ENCODE measurements at regions not wholly inside any gene's neighbourhood (a gene's known extent, or its start where the extent isn't known, plus 50 kb on each side); places are given as distances from the start of the nearest gene placed in this dataset.

GRCh38 chr5:164708831-164709230 lies 1203.4 kb downstream of the MAT2B start:
- ATAC-seq (no peak), DNase-seq (ENCODE audit: low spot score) (no peak)
- intact Hi-C loops (cut with DNase I), result no loop called here

GRCh38 chr5:164713682-164714081 lies 1208.3 kb downstream of the MAT2B start:
- intact Hi-C loops (cut with DNase I), result no loop called here
- DNase-seq (ENCODE audit: low spot score) (no peak), ATAC-seq (no peak)

GRCh38 chr5:164721116-164721515 lies 1215.7 kb downstream of the MAT2B start:
- intact Hi-C loops (cut with DNase I), result no loop called here
- ATAC-seq (no peak), DNase-seq (ENCODE audit: low spot score) (no peak)

GRCh38 chr5:164721656-164722055 lies 1216.2 kb downstream of the MAT2B start:
- no peak for ATAC-seq
- intact Hi-C loops (cut with DNase I), result no loop called here
- no peak for DNase-seq (ENCODE audit: low spot score)

GRCh38 chr5:164722702-164723101 lies 1217.3 kb downstream of the MAT2B start:
- intact Hi-C loops (cut with DNase I), result no loop called here
- no peak for ATAC-seq
- no peak for DNase-seq (ENCODE audit: low spot score)

- intact Hi-C loops (cut with DNase I), result no loop called here
- ATAC-seq, result no peak
- no peak for DNase-seq (ENCODE audit: low spot score)
Observed at GRCh38 chr5:164727012-164727411, 1221.6 kb downstream of the MAT2B start.

- DNase-seq (ENCODE audit: low spot score) (no peak), ATAC-seq (no peak)
- intact Hi-C loops (cut with DNase I), result no loop called here
Observed at GRCh38 chr5:164728733-164729132, 1223.3 kb downstream of the MAT2B start.

GRCh38 chr5:164735334-164735733 lies 1229.9 kb downstream of the MAT2B start:
- DNase-seq (ENCODE audit: low spot score), result no peak
- no peak for ATAC-seq
- intact Hi-C loops (cut with DNase I), result no loop called here

- intact Hi-C loops (cut with DNase I), result no loop called here
Observed at GRCh38 chr5:164741376-164741775, 1236.0 kb downstream of the MAT2B start.

GRCh38 chr5:164742025-164742424 lies 1236.6 kb downstream of the MAT2B start:
- DNase-seq (ENCODE audit: low spot score), result no peak
- intact Hi-C loops (cut with DNase I), result no loop called here
- no peak for ATAC-seq

More at GRCh38 chr5:164741376-164741775, 1236.0 kb downstream of the MAT2B start:
- ATAC-seq (no peak), DNase-seq (ENCODE audit: low spot score) (no peak)

GRCh38 chr5:164746723-164747122 lies 1241.3 kb downstream of the MAT2B start:
- intact Hi-C loops (cut with DNase I), result no loop called here
- DNase-seq (ENCODE audit: low spot score), result no peak
- no peak for ATAC-seq

GRCh38 chr5:164747371-164747770 lies 1242.0 kb downstream of the MAT2B start:
- no peak for DNase-seq (ENCODE audit: low spot score)
- ATAC-seq, result no peak
- intact Hi-C loops (cut with DNase I), result no loop called here

- ATAC-seq, result no peak
- DNase-seq (ENCODE audit: low spot score), result no peak
- intact Hi-C loops (cut with DNase I), result no loop called here
Observed at GRCh38 chr5:164748861-164749260, 1243.4 kb downstream of the MAT2B start.

- ATAC-seq (no peak), DNase-seq (ENCODE audit: low spot score) (no peak)
- intact Hi-C loops (cut with DNase I), result no loop called here
Observed at GRCh38 chr5:164753434-164753833, 1248.0 kb downstream of the MAT2B start.

GRCh38 chr5:164763206-164763605 lies 1257.8 kb downstream of the MAT2B start:
- DNase-seq (ENCODE audit: low spot score) (no peak), ATAC-seq (no peak)
- intact Hi-C loops (cut with DNase I), result no loop called here

- intact Hi-C loops (cut with DNase I), result no loop called here
- ATAC-seq (no peak), DNase-seq (ENCODE audit: low spot score) (no peak)
Observed at GRCh38 chr5:164772122-164772521, 1266.7 kb downstream of the MAT2B start.

- ATAC-seq, result no peak
- DNase-seq (ENCODE audit: low spot score), result no peak
- intact Hi-C loops (cut with DNase I), result no loop called here
Observed at GRCh38 chr5:164784230-164784629, 1278.8 kb downstream of the MAT2B start.

GRCh38 chr5:164798110-164798509 lies 1292.7 kb downstream of the MAT2B start:
- intact Hi-C loops (cut with DNase I), result no loop called here
- no peak for ATAC-seq
- no peak for DNase-seq (ENCODE audit: low spot score)

- DNase-seq (ENCODE audit: low spot score) (no peak), ATAC-seq (no peak)
- intact Hi-C loops (cut with DNase I), result no loop called here
Observed at GRCh38 chr5:164799391-164799790, 1294.0 kb downstream of the MAT2B start.

- intact Hi-C loops (cut with DNase I), result no loop called here
- ATAC-seq, result no peak
Observed at GRCh38 chr5:164801910-164802309, 1296.5 kb downstream of the MAT2B start.

GRCh38 chr5:164809821-164810220 lies 1304.4 kb downstream of the MAT2B start:
- DNase-seq (ENCODE audit: low spot score) (no peak), ATAC-seq (no peak)
- intact Hi-C loops (cut with DNase I), result no loop called here

More at GRCh38 chr5:164801910-164802309, 1296.5 kb downstream of the MAT2B start:
- no peak for DNase-seq (ENCODE audit: low spot score)

GRCh38 chr5:164818445-164818844 lies 1313.0 kb downstream of the MAT2B start:
- no peak for ATAC-seq
- intact Hi-C loops (cut with DNase I), result no loop called here
- DNase-seq (ENCODE audit: low spot score), result no peak

Measured in sciatic nerve (tissue), 2 donors.